Neural progenitor cell (in vitro differentiated cells): ENCODE measurements at regions not wholly inside any gene's neighbourhood (a gene's known extent, or its start where the extent isn't known, plus 50 kb on each side); places are given as distances from the start of the nearest gene placed in this dataset.
"Not testable (repeated sequence)": the region's sequence is repeated elsewhere in the genome, so short reads cannot be mapped to it uniquely, and the experiment has no call there.

Source experiments
- DNase-seq: peaks from one replicate; pipeline ENCODE4 v3.0.0-alpha.2; 2016; ENCODE audit warnings: low spot score
- H2AFZ ChIP-seq: fragments of 200-600 bp; sonication (generic); replicated peaks from 2 replicates; pipeline ENCODE4 v1.6.1; 2016; ENCODE audit warnings: antibody characterized with exemption
- H3F3A ChIP-seq: fragments of 200-600 bp; sonication (generic); 2 replicates; pipeline ENCODE4 v1.6.1; 2016; ENCODE audit warnings: antibody characterized with exemption, low read depth
- H3K27ac ChIP-seq: fragments of 200-600 bp; sonication (generic); 2 replicates; pipeline ENCODE4 v1.5.1; 2016; ENCODE audit warnings: mild to moderate bottlenecking
- H3K27me3 ChIP-seq: fragments of 200-600 bp; sonication (generic); 2 replicates; pipeline ENCODE4 v1.6.1; 2016; ENCODE audit warnings: mild to moderate bottlenecking, moderate library complexity
- H3K36me3 ChIP-seq: fragments of 200-600 bp; sonication (generic); 2 replicates; pipeline ENCODE4 v1.5.1; 2016
- H3K4me1 ChIP-seq: fragments of 200-600 bp; sonication (generic); 2 replicates; pipeline ENCODE4 v1.6.1; 2016; ENCODE audit warnings: mixed run types
- H3K4me2 ChIP-seq: fragments of 200-600 bp; sonication (generic); 2 replicates; pipeline ENCODE4 v1.6.1; 2016
- H3K4me3 ChIP-seq: fragments of 200-600 bp; sonication (generic); 2 replicates; pipeline ENCODE4 v1.5.1; 2016
- H3K79me2 ChIP-seq: fragments of 200-600 bp; sonication (generic); 2 replicates; pipeline ENCODE4 v1.6.1; 2016; ENCODE audit warnings: low read depth
- H3K9ac ChIP-seq: fragments of 200-600 bp; sonication (generic); 2 replicates; pipeline ENCODE4 v1.6.1; 2016
- H3K9me3 ChIP-seq: fragments of 200-600 bp; sonication (generic); 2 replicates; pipeline ENCODE4 v1.5.1; 2016; ENCODE audit warnings: low read depth
- H4K20me1 ChIP-seq: fragments of 200-600 bp; sonication (generic); 2 replicates; pipeline ENCODE4 v1.6.1; 2016; ENCODE audit warnings: low read depth
- H3K27ac Mint-ChIP-seq: 3 replicates; pipeline ENCODE4 v1.8.0; 2021; ENCODE audit warnings: mixed read lengths
- H3K27me3 Mint-ChIP-seq: 2 replicates; pipeline ENCODE4 v1.8.0; 2022; ENCODE audit warnings: low read depth, mild to moderate bottlenecking, inconsistent platforms, moderate library complexity, mixed read lengths; ENCODE audit not compliant: insufficient read depth
- H3K36me3 Mint-ChIP-seq: 3 replicates; pipeline ENCODE4 v1.8.0; 2021; ENCODE audit warnings: mixed read lengths
- H3K4me1 Mint-ChIP-seq: 3 replicates; pipeline ENCODE4 v1.8.0; 2021; ENCODE audit warnings: mixed read lengths
- H3K4me3 Mint-ChIP-seq: 3 replicates; pipeline ENCODE4 v1.8.0; 2021; ENCODE audit warnings: mild to moderate bottlenecking, moderate library complexity, mixed read lengths
- H3K9me3 Mint-ChIP-seq: 3 replicates; pipeline ENCODE4 v1.8.0; 2020; ENCODE audit warnings: mixed read lengths
- EZH2 ChIP-seq: fragments of 200-600 bp; sonication (generic); IDR thresholded peaks from 2 replicates; pipeline ENCODE4 v1.6.1; 2017; ENCODE audit warnings: antibody characterized with exemption, mild to moderate bottlenecking, moderate library complexity
- EZH2phosphoT487 ChIP-seq: fragments of 200-600 bp; sonication (generic); IDR thresholded peaks from 2 replicates; pipeline ENCODE4 v1.6.1; 2017; ENCODE audit warnings: antibody characterized with exemption
- TF ChIP-seq, protein P1 (sequence below): fragments of 200-600 bp; sonication (generic); IDR thresholded peaks from 2 replicates; pipeline ENCODE4 v1.5.1; 2017; ENCODE audit warnings: antibody characterized with exemption, mild to moderate bottlenecking

DNA sequence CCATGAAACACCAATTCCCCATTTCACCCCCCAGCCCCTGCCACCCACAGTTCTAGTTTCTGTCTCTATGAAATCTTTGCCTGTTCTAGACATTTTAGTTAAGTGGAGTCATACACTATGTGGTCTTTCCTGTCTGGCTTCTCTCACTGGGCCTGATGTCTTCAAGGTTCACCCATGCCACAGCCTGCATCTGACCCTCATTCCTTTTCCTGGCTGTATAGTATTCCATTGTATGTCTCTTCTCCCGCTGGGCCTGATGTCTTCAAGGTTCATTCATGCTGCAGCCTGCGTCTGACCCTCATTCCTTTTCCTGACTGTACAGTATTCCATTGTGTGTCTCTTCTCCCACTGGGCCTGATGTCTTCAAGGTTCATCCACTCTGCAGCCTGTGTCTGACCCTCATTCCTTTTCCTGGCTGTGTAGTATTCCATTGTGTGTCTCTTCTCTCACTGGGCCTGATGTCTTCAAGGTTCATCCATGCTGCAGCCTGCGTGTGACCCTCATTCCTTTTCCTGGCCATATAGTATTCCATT is 191.7 kb downstream of the CRLF2 start:
- Histone ChIP-seq H3F3A (peaks cover 18% of the 10 kb centered on the region), H3K79me2 (no peaks in the 10 kb centered on the region), H3K9me3 (no peaks in the 10 kb centered on the region), H3K4me2 (no peak overlapping the region), H3K9ac (no peak overlapping the region), H4K20me1 (no peaks in the 10 kb centered on the region), H3K4me1 (peaks cover 13% of the 10 kb centered on the region), H3K27me3 (no peaks in the 10 kb centered on the region), H3K27ac (no peak overlapping the region), H3K36me3 (no peaks in the 10 kb centered on the region), H3K4me3 (no peak overlapping the region), H2AFZ (no peak overlapping the region)
- H3K27me3 Mint-ChIP-seq, result peaks cover 2% of the 10 kb centered on the region
- no peak for DNase-seq
- peaks cover 2% of the 10 kb centered on the region for H3K9me3 Mint-ChIP-seq
- TF ChIP-seq EZH2 (no peak), EZH2phosphoT487 (no peak)
- TF ChIP-seq, protein P1, sequence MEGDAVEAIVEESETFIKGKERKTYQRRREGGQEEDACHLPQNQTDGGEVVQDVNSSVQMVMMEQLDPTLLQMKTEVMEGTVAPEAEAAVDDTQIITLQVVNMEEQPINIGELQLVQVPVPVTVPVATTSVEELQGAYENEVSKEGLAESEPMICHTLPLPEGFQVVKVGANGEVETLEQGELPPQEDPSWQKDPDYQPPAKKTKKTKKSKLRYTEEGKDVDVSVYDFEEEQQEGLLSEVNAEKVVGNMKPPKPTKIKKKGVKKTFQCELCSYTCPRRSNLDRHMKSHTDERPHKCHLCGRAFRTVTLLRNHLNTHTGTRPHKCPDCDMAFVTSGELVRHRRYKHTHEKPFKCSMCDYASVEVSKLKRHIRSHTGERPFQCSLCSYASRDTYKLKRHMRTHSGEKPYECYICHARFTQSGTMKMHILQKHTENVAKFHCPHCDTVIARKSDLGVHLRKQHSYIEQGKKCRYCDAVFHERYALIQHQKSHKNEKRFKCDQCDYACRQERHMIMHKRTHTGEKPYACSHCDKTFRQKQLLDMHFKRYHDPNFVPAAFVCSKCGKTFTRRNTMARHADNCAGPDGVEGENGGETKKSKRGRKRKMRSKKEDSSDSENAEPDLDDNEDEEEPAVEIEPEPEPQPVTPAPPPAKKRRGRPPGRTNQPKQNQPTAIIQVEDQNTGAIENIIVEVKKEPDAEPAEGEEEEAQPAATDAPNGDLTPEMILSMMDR, result no peak
- peaks cover 7% of the 10 kb centered on the region for H3K4me1 Mint-ChIP-seq
- H3K27ac Mint-ChIP-seq, result no peak overlapping the region
- no peaks in the 10 kb centered on the region for H3K36me3 Mint-ChIP-seq
- H3K4me3 Mint-ChIP-seq, result no peak overlapping the region

DNA sequence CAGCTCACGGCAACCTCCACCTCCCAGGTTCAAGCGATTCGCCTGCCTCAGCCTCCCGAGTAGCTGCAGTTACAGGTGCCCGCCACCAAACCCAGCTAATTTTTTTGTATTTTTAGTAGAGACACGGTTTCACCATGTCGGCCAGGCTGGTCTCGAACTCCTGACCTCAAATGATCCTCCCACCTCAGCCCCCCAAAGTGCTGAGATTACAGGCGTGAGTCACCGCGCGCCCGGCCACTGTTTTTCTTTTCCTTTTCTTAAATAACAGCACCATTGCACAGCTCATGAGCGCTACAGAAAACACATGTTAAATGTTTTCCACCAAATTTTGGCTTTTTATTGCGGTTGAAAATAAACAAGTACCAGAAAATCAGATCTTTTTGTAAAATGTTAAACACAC is 195.5 kb downstream of the CRLF2 start:
- not testable (repeated sequence) for H3K9me3 Mint-ChIP-seq, H3K9ac ChIP-seq, H3K27ac ChIP-seq, H3K4me1 Mint-ChIP-seq, DNase-seq, H2AFZ ChIP-seq, H3K36me3 ChIP-seq, H3K27ac Mint-ChIP-seq, H3K4me1 ChIP-seq, H3K36me3 Mint-ChIP-seq, H3K9me3 ChIP-seq, H3K4me2 ChIP-seq, H3F3A ChIP-seq, H3K27me3 Mint-ChIP-seq, H3K4me3 ChIP-seq, H3K4me3 Mint-ChIP-seq, H4K20me1 ChIP-seq, H3K79me2 ChIP-seq, H3K27me3 ChIP-seq

DNA sequence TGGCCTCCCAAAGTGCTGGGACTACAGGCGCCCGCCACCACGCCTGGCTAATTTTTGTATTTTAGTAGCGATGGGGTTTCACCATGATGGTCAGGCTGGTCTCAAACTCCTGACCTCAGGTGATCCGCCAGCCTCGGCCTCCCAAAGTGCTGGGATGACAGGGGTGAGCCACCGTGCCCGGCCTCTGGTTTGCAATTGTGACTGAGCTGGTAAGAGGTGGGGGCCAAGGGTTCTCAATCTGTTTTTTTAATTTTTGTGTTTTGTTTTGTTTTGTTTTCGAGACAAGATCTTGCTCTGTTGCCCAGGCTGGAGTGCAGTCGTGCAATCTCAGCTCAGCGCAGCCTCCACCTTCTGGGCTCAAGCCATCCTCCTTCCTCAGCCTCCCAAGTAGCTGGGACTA is 196.2 kb downstream of the CRLF2 start:
- not testable (repeated sequence) for H4K20me1 ChIP-seq, H3K4me1 Mint-ChIP-seq, H3K4me1 ChIP-seq, H3K27me3 ChIP-seq, H3K27ac ChIP-seq, H3K9ac ChIP-seq, DNase-seq, H3K27ac Mint-ChIP-seq, H3K36me3 ChIP-seq, H3K4me2 ChIP-seq, H3F3A ChIP-seq, H3K36me3 Mint-ChIP-seq, H3K4me3 ChIP-seq, H3K9me3 Mint-ChIP-seq, H3K4me3 Mint-ChIP-seq, H3K9me3 ChIP-seq, H3K79me2 ChIP-seq, H3K27me3 Mint-ChIP-seq, H2AFZ ChIP-seq

DNA sequence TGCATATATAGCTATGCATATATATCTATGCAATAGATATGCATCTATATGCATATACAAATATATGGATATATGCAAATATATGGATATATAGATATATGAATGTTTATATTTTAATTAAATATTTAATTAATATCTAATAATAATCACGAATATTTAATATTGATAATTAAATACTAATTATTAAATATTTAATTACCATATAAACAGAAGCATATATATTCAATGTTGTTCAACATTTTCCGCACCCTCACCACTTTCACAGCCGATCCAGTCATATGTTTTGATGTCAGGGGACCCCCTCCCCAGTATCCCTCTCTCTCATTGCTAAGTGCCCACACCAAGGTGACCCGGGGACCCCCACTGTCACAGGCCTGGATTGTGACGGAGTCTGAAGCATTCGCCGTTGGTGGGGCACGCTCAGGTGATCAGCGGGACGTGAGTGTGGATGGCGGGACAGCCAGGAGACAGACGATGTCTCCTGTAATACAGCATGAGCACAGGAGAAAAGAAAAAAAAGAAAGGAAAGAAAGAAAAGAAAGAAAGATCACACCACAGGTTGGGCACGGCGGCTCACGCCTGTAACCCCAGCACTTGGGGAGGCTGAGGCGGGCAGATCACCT is 199.7 kb downstream of the CRLF2 start:
- H3K79me2 ChIP-seq, result no peaks in the 10 kb centered on the region
- no peak overlapping the region for H3K27ac ChIP-seq
- no peak overlapping the region for H3K9ac ChIP-seq
- TF ChIP-seq EZH2phosphoT487 (no peak), EZH2 (no peak)
- TF ChIP-seq, protein P1, result no peak
- H3K36me3 ChIP-seq, result no peaks in the 10 kb centered on the region
- H3K4me1 ChIP-seq, result no peaks in the 10 kb centered on the region
- no peaks in the 10 kb centered on the region for H3K9me3 ChIP-seq
- H3K27me3 ChIP-seq, result no peaks in the 10 kb centered on the region
- H3K9me3 Mint-ChIP-seq, result no peaks in the 10 kb centered on the region
- no peak overlapping the region for H3K4me2 ChIP-seq
- H3F3A ChIP-seq, result no peaks in the 10 kb centered on the region
- no peak overlapping the region for H3K4me3 Mint-ChIP-seq
- H3K27ac Mint-ChIP-seq, result peak overlapping the region; percentile 76
- no peak overlapping the region for H2AFZ ChIP-seq
- H3K4me3 ChIP-seq, result no peak overlapping the region
- no peaks in the 10 kb centered on the region for H4K20me1 ChIP-seq
- no peaks in the 10 kb centered on the region for H3K36me3 Mint-ChIP-seq
- peaks cover 12% of the 10 kb centered on the region for H3K4me1 Mint-ChIP-seq
- peaks cover 3% of the 10 kb centered on the region for H3K27me3 Mint-ChIP-seq
- no peak for DNase-seq
